ENCODE measurements at regions not wholly inside any gene's neighbourhood (a gene's known extent, or its start where the extent isn't known, plus 50 kb on each side); places are given as distances from the start of the nearest gene placed in this dataset.

GRCh38 chr7:16084875-16085274 is 336.5 kb downstream of the CRPPA start:
- DNase-seq = no peak

GRCh38 chr7:16084370-16084769 is 337.0 kb downstream of the CRPPA start:
- no peak for DNase-seq

- DNase-seq = no peak
Observed at GRCh38 chr7:16083931-16084330, 337.4 kb downstream of the CRPPA start.

GRCh38 chr7:16080131-16080530 is 341.2 kb downstream of the CRPPA start:
- DNase-seq = no peak

- DNase-seq = no peak
Observed at GRCh38 chr7:16079723-16080122, 341.6 kb downstream of the CRPPA start.

GRCh38 chr7:16078076-16078952 is 343.0 kb downstream of the CRPPA start:
- DNase-seq = peak; percentile 36

- peak; percentile 46 for DNase-seq
Observed at GRCh38 chr7:16071246-16071857, 350.0 kb downstream of the CRPPA start.

- no peak for DNase-seq
Observed at GRCh38 chr7:16070806-16071205, 350.5 kb downstream of the CRPPA start.

GRCh38 chr7:16069998-16070397 is 351.3 kb downstream of the CRPPA start:
- DNase-seq = no peak

GRCh38 chr7:16068183-16068582 is 353.2 kb downstream of the CRPPA start:
- no peak for DNase-seq

GRCh38 chr7:16067711-16068110 is 353.6 kb downstream of the CRPPA start:
- DNase-seq = no peak

- no peak for DNase-seq
Observed at GRCh38 chr7:16066805-16067459, 354.4 kb downstream of the CRPPA start.

GRCh38 chr7:16065939-16066338 is 355.4 kb downstream of the CRPPA start:
- DNase-seq = no peak

- no peak for DNase-seq
Observed at GRCh38 chr7:16063716-16064675, 357.3 kb downstream of the CRPPA start.

- DNase-seq = no peak
Observed at GRCh38 chr7:16063221-16063620, 358.1 kb downstream of the CRPPA start.

- peak; percentile 4 for DNase-seq
Observed at GRCh38 chr7:16062269-16062668, 359.1 kb downstream of the CRPPA start.

- no peak for DNase-seq
Observed at GRCh38 chr7:16061630-16062029, 359.7 kb downstream of the CRPPA start.

- DNase-seq = no peak
Observed at GRCh38 chr7:16061011-16061410, 360.3 kb downstream of the CRPPA start.

GRCh38 chr7:16060502-16060901 is 360.8 kb downstream of the CRPPA start:
- DNase-seq = no peak

GRCh38 chr7:16055263-16055976 is 365.9 kb downstream of the CRPPA start:
- no peak for DNase-seq

GRCh38 chr7:16051561-16052255 is 365.2 kb upstream of the MEOX2 start:
- DNase-seq = no peak
